NOMO-1 treated with DMSO at 0.1 percent for 48 hours (cell line): ENCODE measurements at regions not wholly inside any gene's neighbourhood (a gene's known extent, or its start where the extent isn't known, plus 50 kb on each side); places are given as distances from the start of the nearest gene placed in this dataset.
A peak's percentile ranks its signal among the peaks of the same experiment; 100 is the strongest.
"Not testable (repeated sequence)": the region's sequence is repeated elsewhere in the genome, so short reads cannot be mapped to it uniquely, and the experiment has no call there.

Source experiments
- DNase-seq: peaks from one replicate; lab custom pipeline; 2025; ENCODE audit not compliant: unreplicated experiment; lab: John Stamatoyannopoulos, UW

DNA sequence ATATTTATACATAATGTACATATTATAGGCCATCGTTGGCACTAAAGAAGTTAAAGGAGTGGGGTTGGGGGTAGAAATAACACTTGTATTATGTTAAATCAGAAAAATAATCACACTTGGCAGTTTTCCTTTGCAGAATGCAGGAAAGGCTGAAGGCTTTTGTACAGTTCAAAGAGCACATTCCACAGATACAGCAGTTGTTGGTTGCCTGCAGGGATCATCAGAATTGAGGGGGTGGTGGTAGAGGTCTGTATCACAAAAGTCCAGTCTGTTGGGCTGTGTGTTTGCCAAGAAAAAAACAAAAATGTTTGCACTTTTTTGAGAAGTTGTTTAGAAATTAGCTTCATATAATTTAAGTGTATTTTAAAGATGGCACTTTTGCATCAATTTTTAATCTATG lies 231.8 kb upstream of the FOXP2 start:
- no peak for DNase-seq

DNA sequence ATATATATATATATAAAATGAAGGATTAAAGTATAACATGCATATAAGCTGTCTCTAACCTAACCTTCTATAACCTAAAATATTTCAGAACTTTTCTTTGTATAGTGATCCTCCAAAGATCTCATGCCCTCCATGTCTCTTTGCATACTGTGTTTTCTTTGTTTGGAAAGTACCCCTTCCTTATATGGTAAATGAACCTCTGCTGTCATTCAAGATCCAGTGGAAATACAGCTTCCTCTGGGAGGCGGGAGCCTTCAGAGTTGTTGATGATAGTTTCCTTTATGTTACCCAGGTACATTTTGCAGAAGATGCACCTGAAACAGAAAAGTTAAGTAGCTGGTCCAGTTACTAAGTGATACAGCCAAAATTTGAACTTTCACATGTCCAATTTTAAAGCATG lies 233.3 kb upstream of the FOXP2 start:
- DNase-seq = no peak

DNA sequence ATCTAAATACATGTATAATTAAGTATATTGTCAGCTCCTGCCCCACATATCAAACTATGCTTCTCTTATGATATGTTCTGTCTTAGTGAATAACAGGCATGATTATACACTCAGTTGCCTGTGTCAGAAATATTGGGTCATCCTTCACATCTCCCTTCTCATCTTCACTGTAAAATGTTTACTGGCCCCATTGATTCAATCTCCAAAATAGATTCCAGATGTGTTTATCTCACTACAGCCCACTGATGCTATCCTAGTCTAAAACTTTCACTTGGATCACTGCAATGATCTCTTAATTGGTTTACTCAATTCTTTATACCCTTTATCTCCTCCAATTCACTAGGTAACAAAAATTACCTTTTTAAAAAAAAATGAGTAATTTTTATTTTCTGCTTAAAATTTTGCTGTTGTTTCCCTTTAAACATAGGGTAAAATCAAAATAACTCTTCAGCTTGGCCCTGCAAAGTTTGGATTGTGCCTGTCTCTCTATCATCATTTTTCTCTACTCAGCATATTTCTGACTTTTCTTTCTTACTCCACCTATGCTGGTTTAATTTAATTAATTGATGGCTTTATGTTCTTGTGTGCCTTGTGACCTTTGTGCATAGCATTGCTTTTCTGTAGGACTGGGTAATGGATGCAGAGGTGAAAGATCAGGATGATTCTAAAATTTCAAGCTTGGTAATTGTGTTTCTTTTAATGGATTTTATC lies 233.9 kb upstream of the FOXP2 start:
- DNase-seq = no peak

DNA sequence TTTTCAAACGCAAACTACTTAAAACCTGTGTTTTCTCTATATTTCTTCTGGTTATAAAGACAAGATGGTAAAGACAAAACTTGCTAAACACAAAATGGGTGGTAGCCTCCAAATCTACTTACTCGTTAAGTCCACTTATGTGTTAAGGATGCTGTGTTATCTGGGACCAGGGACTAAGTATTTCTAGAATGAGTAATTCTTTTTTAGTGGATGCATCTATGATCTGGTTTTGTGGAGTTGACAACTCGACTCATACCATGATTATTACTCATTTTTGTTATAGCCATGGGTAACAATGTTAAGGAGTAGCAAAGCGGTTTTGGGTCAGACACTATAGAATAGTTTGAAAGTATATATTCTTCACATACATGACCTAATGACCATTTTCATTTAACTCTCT lies 239.5 kb upstream of the FOXP2 start:
- no peak for DNase-seq

DNA sequence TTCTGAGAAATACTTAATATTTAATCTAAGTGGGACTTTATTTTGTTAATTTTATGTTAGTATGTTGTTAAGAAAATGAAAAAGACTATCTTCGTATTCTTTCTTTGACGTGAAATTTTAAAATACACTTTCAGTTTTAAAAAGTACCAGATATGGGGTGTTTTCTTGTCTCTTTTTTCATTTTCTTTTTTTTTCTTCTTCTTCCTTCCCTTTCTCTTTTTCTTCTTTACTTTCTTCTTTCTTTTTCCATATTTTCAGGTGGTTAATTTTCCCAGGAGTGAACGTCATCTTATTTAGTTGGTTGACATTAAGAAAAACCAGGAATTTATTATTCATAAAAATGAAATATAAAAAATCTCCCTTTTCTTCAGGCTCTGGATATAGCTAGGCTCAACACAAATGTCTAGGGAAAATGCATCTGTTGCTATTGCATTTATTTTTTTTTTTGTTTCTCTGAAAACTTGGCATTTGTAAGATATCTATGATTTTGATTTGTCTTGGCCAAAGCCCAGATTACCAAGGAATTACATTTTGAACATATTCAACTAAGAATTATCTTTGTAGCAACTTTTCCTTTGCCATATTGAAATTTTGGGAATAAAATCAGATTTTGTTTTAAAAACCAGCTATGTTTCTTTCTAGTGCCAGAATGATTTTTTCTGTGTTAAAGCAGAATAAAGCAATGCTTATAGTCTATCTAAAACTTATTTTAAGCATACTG lies 241.3 kb upstream of the FOXP2 start:
- no peak for DNase-seq

DNA sequence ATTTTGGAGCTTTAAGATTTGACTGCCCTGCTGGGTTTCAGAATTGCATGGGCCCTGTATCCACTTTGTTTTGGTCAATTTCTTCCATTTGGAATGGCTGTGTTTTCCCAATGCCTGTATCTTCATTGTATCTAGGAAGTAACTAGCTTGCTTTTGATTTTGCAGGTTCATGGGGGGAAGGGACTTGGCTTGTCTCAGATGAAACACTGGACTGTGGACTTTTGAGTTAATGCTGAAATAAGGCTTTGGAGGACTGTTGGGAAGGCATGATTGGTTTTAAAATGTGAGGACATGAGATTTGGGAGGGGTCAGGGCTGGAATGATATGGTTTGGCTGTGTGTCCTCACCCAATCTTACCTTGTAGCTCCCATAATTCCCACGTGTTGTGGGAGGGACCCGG lies 245.2 kb upstream of the FOXP2 start:
- DNase-seq = not testable (repeated sequence)

DNA sequence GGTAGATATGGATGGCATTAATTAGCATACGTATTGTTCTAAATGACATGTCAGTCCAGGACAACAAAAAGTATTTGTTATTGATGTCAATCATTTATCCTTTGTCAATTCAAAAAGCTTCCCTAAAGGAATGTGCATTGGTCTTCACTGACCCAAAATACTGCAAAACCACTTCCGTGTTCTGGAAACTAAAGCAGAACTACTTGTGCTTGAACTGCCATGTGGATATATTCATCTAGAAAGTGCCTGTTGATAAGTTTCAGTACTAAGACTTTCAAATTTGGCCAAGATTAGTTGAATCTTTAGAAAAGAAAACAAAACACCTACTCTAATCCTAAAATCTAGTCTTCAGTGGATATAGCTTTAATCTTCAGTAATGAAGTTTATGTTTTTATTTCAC lies 242.1 kb upstream of the PPP1R3A start:
- DNase-seq = peak; percentile 6

DNA sequence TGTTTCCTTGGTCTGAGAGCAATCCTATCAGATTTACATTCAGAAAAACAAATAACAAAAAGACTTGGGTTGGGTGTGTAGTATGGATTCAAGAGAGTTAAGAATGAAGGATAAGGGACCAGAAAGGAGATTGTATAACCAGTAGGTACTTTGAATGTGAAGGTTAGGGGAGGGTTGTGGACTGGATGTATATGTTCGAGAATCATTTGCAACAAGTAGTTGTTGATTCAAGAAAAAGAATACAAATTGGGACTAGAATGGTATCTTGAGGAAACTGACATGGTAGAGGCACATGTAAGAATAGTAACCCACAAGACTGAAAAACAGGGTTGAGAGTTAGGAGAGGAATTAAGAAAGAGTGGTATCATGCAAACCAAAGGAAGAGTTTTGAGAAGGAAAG lies 240.0 kb upstream of the PPP1R3A start:
- DNase-seq = no peak

DNA sequence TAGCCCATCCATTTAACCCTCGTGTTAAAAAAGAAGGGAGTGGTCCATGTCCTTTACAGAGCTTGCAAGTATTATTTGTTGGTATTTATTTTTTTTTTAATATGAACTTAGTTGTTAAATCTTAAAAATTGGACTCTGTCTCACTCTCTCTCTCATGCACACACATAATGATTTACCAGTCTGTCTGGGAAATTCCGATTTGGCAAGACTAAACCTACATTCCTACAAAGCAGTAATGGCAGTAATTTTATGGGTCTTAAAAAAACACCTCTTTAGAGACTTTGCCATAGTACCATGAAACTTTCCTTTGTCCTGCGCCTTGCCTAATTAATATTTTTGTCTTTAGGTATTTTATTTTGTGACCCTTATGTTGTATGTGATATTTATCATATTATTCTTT lies 239.5 kb upstream of the PPP1R3A start:
- no peak for DNase-seq

DNA sequence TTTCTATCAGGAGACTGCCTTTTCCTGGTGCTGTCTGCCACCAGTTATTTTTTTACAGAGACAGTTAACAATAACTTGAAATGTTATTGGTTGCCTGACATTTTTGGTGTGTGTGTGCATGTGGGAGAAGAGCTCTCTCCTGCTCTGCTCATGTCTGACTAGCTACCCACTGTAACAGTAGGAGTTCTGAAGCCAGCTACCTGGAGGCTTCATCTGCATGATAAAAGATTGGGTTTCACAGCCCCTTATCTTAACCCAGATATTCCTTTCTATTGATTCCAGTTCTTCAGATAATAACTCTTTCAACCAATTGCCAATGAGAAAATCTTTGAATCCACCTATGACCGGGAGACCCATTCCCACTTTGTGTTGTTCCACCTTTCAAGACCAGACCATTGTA lies 237.4 kb upstream of the PPP1R3A start:
- DNase-seq = no peak

DNA sequence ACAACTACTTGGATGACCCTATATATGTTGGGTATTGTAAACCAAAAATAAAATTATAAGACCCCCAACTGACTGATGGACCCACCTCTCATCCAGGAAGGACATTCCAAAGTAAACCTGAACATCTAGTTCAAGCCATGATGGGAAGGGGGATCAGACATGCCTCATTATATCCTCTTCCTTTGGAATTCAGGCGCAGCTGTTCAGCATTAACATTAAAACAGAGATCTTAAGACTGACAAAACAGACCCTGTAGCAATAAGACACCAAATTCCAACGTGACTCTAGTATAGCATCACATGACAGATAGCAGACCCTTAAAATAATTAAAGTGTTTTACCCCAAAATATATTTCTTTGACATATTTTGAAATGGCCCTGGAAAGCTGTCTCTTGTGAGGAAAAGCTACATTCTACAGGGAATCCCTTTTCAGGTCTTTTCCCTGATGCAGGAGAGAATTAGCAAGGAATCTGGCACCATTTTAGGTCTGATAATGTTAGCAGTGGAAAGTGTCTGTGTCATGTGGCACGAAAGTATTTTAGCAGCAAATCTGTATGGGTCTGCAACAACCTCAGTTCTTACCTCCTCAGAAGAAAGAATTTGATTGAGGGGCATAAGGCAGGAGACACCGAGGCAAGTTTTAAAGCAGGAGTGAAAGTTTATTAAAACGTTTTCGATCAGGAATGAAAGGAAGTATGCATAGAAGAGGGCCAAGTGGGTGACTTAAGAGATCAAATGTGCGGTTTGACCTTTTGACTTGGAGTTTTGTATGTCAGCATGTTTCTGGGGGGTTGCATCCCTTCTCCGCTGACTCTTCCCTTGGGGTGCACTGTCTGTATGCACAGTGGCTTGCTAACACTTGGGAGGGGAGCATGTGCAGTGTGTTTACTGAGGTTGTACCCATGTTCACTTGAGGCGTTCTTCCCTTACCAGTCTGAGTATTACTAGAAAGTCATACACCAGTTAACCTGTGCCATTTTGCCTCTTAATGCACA lies 236.6 kb upstream of the PPP1R3A start:
- DNase-seq = no peak

DNA sequence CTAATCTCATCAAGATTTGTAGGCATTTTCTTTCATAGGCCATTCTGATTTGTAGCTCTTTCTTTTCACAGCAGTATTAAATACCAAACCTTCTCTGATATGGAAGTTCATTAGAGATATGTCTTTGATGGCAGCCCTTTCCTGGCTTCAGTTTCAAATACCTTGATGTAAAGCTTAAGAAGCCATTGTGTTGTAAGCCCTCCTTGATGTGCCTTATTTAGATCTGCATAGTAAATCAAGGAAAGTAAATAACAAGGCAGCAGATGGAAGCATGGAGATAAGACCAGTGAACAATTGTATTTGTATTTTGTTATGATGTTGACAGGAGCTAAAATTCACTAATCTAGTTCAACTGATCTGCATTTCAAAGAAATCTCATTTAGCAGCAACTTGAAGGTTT lies 234.9 kb upstream of the PPP1R3A start:
- DNase-seq = no peak

DNA sequence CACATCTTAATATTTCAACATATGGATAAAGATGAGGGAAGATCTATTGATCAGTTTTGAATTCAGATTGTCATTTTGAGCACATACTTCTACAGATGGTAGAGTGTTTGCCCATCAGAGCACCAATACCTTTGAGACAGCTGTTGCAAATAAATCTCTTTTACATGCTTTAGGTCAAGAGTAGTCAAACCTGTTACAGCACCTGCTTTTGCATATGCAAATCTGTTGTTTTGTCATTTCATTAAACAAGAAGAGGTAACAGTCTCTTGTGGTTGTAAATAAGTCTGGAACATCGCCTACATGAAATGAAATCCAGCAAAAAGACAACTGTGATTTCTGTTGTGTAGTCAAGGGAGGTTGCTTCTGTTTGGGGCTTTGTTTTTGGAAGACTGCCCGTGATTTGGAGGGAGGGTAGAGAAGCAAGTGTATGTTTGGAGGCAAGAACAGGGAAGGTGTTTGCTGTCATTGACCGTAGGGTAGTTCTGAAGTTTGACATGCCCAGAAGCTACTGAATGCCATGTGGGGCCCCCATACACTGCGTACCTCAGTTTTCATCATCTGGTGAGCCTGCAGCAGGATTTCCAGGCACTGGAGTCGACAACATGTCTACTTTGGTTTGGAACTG lies 233.6 kb upstream of the PPP1R3A start:
- no peak for DNase-seq

DNA sequence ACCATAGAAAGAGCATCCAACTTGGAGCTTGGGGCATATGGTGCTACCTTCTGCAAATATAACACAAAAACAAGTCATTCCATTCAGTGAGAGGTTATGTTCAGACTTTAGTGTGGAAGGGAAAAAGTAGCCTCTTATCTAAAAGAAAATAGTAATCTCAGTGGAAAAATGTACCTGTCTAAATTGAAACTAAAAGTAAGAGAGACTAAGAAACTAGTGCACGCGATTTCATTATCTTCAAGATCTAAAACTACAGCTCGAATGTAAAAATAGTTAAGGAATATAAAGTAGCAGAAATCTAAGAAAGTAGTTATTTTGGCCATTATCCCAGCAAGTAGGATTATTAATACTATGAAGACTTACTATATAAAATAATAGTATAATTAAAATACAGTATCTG lies 233.0 kb upstream of the PPP1R3A start:
- DNase-seq = no peak

DNA sequence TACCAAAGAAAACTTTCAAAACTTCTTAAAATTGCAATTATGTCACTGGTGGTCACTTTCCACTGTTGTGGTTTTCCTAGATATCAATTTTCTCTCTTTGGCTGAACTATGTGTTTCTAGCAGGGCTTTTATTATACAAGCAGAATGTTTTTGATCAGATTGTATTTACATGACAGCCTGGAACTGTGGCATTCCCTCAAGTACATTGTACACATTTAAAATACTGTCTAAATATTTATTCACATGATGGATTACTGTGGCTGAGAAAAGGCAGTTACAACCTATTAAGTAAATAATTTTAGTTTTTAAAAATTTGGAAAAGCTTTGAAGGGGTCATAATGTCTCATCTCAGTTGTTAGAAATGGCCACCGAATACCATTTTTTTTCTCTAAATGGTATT lies 231.9 kb upstream of the PPP1R3A start:
- DNase-seq = no peak

DNA sequence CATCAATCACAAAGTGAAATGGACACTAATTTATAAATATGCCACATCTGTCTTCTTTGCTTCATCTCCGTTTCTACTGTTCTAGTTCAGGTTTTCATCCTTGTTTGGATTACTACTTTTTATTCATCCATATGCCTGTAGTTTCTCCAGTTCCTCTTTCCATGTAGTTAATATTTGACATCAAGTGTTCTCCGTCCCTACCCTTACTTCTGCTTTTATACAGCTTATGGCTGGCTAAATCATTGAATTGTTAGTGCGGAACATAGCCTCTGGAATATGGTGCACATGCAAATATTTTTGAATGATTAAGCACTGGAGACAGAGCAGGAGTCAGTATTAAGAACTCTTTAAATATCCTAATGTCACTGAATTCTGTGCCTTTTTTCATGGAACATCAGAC lies 230.0 kb upstream of the PPP1R3A start:
- peak; percentile 82 for DNase-seq

DNA sequence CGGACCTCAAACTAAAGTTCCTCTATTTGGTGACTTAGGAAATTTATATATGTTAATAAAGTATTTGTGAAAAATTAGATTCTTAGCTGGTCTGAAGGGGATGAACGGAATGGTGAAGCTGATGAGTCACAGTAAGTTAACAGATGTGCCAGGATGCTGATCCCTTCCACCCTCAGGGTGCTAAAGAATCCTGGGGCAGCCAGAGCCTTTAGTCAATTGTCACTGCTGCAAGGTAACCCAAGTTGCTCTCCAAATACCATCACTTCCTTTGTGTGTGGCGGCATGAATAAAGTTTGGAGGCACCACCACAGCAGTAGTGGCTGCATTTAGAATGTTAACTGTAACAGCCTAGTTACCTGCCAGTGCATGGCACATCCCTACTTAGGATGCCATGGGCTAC lies 222.6 kb upstream of the PPP1R3A start:
- DNase-seq = no peak

DNA sequence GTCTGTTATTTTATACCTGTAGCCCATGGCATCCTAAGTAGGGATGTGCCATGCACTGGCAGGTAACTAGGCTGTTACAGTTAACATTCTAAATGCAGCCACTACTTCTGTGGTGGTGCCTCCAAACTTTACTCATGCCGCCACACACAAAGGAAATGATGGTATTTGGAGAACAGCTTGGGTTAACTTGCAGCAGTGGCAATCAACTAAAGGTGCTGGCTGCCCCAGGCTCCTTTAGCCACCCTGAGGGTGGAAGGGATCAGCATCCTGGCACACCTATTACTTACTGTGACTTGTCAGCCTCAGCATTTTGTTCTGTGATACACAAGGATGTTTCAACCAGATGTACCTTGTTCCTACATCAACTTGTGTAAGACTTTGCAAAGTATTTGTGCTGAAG lies 221.8 kb upstream of the PPP1R3A start:
- no peak for DNase-seq

DNA sequence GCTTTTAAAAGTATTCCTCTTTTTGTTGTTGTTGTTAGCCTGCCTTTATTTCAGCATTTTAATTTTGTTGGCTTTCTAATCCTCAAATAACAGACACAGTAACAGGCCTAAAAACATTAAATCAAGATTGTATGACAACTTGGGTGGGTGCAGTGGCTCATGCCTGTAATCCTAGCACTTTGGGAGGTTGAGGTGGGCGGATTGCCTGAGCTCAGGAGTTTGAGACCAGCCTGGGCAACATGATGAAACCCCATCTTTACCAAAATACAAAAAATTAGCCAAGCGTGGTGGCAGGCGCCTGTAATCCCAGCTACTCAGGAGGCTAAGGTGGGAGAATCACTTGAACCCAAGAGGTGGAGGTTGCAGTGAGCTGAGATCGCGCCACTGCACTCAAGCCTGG lies 220.9 kb upstream of the PPP1R3A start:
- not testable (repeated sequence) for DNase-seq

DNA sequence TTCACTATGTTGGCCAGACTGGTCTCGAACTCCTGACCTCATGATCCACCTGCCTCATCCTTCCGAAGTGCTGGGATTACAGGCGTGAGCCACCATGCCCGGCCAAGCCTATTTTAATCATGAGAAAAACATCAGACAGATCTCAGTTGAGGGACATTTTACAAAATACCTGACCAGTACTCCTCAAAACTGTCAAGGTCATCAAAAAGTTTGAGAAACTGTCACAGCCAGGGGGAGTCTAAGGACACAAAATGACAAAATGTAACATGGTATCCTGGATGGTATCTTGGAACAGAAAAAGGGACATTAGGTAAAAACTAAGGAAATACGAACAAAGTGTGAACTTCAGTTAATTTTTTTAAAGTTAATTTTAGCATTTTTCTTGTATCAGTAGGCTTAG lies 219.8 kb upstream of the PPP1R3A start:
- no peak for DNase-seq

DNA sequence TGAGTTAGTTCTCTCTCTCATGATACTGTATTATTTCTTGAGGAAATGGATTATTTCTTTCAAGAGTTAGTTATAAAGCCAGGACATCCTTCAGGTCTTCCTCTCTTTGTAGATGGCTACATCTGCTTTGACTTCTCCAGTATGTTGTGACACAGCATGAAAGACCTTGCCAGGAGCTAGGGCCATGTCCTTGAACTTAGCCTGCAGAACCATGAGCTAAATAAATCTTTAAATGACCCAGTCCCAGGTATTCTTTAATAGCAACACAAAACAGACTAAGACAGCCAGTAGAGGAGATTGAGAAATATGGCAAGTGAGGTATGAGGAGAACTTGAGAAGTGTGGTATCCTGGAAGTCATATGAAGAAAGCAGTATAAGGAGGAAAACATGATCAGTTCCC lies 214.9 kb upstream of the PPP1R3A start:
- DNase-seq = no peak
